C4-2B (cell line): ENCODE measurements at regions not wholly inside any gene's neighbourhood (a gene's known extent, or its start where the extent isn't known, plus 50 kb on each side); places are given as distances from the start of the nearest gene placed in this dataset.

Source experiments
- CTCF ChIP-seq: fragments of 450-650 bp; conservative IDR thresholded peaks from 2 replicates; pipeline ENCODE4 v1.5.1; 2017; ENCODE audit warnings: mild to moderate bottlenecking
- ZFX ChIP-seq: fragments of 450-650 bp; IDR thresholded peaks from 2 replicates; pipeline ENCODE4 v1.6.1; 2017

- no peak for TF ChIP-seq CTCF
- no peak for TF ChIP-seq ZFX
These were observed 374.9 kb downstream of the MCTP2 start for GRCh38 chr15:94606286-94606685.
